ENCODE measurements at regions not wholly inside any gene's neighbourhood (a gene's known extent, or its start where the extent isn't known, plus 50 kb on each side); places are given as distances from the start of the nearest gene placed in this dataset.

- TF ChIP-seq, protein P1, sequence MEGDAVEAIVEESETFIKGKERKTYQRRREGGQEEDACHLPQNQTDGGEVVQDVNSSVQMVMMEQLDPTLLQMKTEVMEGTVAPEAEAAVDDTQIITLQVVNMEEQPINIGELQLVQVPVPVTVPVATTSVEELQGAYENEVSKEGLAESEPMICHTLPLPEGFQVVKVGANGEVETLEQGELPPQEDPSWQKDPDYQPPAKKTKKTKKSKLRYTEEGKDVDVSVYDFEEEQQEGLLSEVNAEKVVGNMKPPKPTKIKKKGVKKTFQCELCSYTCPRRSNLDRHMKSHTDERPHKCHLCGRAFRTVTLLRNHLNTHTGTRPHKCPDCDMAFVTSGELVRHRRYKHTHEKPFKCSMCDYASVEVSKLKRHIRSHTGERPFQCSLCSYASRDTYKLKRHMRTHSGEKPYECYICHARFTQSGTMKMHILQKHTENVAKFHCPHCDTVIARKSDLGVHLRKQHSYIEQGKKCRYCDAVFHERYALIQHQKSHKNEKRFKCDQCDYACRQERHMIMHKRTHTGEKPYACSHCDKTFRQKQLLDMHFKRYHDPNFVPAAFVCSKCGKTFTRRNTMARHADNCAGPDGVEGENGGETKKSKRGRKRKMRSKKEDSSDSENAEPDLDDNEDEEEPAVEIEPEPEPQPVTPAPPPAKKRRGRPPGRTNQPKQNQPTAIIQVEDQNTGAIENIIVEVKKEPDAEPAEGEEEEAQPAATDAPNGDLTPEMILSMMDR (IDR thresholded peaks at IDR 0.05): no peak
- no peak for TF ChIP-seq POLR2A (IDR thresholded peaks at IDR 0.05)
- no peak for TF ChIP-seq EP300 (IDR thresholded peaks at IDR 0.05)
- no peak for TF ChIP-seq POLR2AphosphoS5 (IDR thresholded peaks at IDR 0.05)
Observed at GRCh38 chr3:39712413-39713048, 96.9 kb upstream of the MYRIP start.

Data from gastroesophageal sphincter (tissue), 3 donors.